ENCODE measurements at regions not wholly inside any gene's neighbourhood (a gene's known extent, or its start where the extent isn't known, plus 50 kb on each side); places are given as distances from the start of the nearest gene placed in this dataset.
"Not testable (repeated sequence)": the region's sequence is repeated elsewhere in the genome, so short reads cannot be mapped to it uniquely, and the experiment has no call there.

- DNase-seq (ENCODE audit: low read depth, low spot score), result no peak
Observed at GRCh38 chr14:106802413-106803364, 1276.3 kb downstream of the TMEM121 start.

- DNase-seq (ENCODE audit: low read depth, low spot score), result no peak
Observed at GRCh38 chr14:106803379-106803778, 1277.0 kb downstream of the TMEM121 start.

DNA sequence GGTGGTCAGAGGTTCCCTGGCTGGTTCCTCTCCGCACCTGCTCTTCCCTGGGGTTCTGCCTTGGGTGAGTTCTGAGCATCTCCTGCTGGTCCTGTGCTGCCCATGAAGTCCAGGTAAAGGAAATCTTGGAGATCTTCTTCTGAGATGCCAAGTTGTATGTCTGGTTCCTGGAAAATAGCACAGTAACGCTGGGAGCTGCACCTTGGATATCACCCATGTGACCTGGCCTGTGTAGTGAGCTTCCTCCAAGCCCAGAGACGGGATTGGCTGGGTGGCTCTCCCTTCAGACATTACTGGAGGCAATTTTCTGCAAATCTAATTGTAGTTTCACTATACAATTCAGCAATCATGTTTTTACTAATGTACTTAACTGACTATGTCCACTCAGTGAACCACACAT, 1281.1 kb downstream of the TMEM121 start:
- no peak for DNase-seq (ENCODE audit: low read depth, low spot score)

GRCh38 chr14:106808458-106808857, 1282.1 kb downstream of the TMEM121 start:
- no peak for DNase-seq (ENCODE audit: low read depth, low spot score)

DNA sequence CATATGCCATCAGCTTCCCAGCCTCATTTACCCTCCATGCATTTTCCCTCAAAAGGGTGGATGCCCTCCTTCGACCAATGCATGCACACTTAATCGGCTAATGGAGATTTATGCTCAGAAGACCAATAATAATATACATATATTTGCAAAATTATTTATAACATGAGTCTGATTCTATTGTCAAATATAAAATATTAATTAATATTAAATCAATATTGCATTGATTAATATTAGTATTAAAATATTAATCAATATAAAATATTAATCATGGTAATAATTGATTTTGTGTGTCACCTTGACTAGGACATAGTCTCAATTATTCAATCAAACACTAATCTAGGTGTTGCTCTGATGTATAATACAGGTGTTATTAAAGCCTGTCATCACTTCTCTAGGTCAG, 1282.5 kb downstream of the TMEM121 start:
- DNase-seq (ENCODE audit: low read depth, low spot score), result no peak

DNA sequence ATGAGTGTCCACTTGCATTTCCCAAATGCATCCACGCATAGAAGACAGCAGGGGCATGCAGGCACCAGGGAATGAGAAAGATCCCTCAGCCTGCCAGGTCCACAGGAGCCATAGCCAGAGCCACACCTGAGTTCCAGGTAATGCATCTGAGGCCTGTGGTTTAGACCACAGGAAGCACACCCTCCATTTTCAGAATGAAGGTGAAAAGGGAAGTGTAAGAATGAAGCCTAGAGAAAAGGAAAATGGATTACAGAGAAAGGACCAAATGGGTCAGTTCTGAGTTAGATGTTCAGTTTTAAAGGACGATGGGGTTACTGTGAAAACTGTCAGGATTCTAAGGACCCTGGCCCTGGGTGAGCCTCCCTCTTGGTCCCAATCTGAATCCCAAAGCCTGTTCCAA, 1283.2 kb downstream of the TMEM121 start:
- no peak for DNase-seq (ENCODE audit: low read depth, low spot score)

GRCh38 chr14:106810168-106810567, 1283.8 kb downstream of the TMEM121 start:
- not testable (repeated sequence) for DNase-seq (ENCODE audit: low read depth, low spot score)

DNA sequence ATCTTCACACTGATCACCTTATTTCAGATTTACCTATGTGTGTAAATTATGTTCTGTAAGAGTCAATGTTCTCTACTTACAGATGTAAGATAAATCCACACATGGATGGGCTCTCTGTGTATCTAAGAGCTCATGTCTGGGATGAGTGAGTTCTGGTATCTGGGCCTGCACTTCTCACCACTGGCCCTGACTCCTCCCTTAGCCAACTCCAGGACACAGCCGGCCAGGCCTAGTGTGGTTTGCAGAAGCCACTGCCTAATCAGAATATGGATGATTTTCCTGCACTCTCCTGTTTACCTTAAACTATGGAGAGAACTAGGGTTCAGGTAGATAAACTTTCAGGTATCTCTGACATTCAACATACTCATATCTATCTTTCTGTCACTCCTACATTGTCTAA, 1284.8 kb downstream of the TMEM121 start:
- no peak for DNase-seq (ENCODE audit: low read depth, low spot score)

GRCh38 chr14:106812788-106813476, 1286.5 kb downstream of the TMEM121 start:
- DNase-seq (ENCODE audit: low read depth, low spot score), result no peak

DNA sequence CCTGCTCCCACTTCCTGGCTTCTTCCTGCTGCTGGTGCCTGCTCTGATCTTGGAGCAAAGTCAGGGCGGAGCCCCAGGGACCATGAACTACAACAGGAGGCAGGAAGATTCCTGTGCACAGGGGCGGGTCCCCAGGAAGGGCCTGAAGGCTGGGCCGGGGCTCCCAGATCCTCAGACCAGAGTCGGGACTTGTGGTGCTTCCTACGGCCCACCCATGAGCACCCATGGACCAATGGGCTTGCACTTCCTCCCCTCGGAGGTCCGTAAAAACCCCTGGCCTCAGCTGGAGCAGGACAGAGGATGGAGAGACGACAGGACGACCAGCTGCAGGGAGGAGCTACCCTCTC, 1287.1 kb downstream of the TMEM121 start:
- no peak for DNase-seq (ENCODE audit: low read depth, low spot score)

- no peak for DNase-seq (ENCODE audit: low read depth, low spot score)
Observed at GRCh38 chr14:106820119-106820518, 1293.7 kb downstream of the TMEM121 start.

- DNase-seq (ENCODE audit: low read depth, low spot score), result no peak
Observed at GRCh38 chr14:106821119-106821518, 1294.7 kb downstream of the TMEM121 start.

DNA sequence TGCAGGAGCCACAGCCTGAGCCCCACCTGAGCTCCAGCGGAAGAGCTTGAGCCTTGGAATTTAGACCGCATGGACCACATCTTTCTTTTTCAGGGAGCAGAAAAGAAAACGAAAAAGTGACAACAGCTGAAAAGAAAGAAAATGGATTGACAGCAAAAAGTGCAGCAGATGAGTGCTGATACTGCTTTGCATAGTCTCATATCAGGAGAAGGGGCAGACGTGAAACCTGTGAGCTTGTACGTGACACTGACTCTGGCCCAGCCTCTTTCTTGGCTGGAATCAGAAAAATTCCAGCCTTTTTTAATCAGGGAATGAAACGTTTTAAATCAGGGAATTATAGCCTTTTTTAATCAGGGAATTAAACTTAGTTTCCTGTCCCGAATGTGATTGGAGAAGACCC, 1296.5 kb downstream of the TMEM121 start:
- no peak for DNase-seq (ENCODE audit: low read depth, low spot score)

DNA sequence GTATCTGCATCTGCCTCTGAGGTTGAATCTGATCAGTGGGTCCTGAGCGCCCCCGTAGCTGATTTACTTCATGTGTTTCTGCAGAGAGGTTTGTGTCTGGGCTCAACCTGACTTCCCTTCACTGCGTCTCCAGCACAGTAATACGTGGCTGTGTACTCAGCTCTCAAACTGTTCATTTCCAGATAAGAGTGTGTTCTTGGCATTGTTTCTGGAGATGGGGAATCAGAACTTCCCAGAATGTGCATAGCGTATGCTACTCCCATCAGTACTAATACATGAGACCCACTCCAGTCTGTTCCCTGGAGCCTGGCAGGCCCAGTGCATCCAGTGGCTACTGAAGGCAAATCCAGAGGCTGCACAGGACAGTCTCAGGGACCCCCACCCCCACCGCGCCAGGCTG, 1297.2 kb downstream of the TMEM121 start:
- DNase-seq (ENCODE audit: low read depth, low spot score), result no peak

GRCh38 chr14:106826833-106827369, 1300.5 kb downstream of the TMEM121 start:
- DNase-seq (ENCODE audit: low read depth, low spot score), result no peak

DNA sequence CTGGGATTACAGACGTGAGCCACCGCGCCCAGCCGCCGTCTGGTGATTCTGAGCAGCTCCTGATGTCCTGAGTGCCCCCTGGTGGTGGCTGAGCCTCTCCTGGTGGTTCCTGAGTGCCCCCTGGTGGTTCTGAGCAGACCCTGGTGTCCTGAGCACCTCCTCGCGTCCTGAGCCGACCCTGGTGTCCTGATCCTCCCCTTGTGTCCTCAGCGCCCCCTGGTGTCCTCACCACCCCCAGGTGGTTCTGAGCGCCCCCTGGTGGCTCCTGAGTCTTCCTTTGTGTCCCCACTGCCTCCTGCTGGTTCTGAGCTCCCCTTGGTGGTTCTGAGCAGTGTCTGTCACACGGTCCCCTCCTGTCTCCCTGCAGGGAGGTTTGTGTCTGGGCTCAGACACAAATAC, 1304.9 kb downstream of the TMEM121 start:
- DNase-seq (ENCODE audit: low read depth, low spot score), result peak; percentile 23

DNA sequence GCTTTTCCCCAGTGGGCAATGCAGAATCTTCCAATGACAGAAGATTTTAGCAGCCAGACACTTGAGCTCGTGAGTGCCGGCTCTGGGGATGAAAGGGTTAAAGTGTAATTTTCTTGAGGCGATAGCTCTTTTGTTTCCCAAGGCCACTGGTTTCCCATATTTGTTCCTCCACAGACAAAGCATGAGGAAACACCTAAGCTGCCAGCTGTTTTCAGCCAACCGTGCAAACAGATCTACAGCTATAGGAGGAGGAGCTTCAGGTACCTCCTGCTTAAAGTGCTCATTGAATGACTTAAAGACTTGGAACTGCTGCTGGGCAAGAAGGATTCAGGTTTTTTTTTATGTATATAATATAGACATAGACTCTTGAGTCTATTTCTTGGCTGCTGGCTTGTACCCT, 1311.5 kb downstream of the TMEM121 start:
- no peak for DNase-seq (ENCODE audit: low read depth, low spot score)

- DNase-seq (ENCODE audit: low read depth, low spot score), result no peak
Observed at GRCh38 chr14:106838991-106839769, 1312.8 kb downstream of the TMEM121 start.

DNA sequence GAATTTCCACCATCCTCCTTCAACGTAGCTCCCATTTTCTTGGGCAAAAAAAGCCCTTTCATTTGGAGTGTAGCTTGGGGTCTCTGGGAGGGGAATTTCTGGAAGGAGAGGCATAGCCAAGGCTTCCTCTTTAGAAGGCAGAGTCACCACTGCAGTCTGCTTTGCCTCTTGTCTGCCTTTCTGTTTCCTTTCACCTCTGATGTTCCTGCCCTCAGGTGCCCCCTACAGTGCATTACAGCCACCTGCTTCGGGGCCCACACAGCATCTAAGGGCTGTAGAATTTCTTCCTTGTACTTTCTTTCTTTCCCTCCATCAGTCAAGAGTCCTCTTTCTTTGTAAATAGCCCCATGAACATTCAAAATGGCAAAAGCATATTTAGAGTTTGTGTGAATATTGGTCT, 1313.9 kb downstream of the TMEM121 start:
- no peak for DNase-seq (ENCODE audit: low read depth, low spot score)

- DNase-seq (ENCODE audit: low read depth, low spot score), result no peak
Observed at GRCh38 chr14:106840991-106841390, 1314.6 kb downstream of the TMEM121 start.

GRCh38 chr14:106841701-106842100, 1315.3 kb downstream of the TMEM121 start:
- no peak for DNase-seq (ENCODE audit: low read depth, low spot score)

DNA sequence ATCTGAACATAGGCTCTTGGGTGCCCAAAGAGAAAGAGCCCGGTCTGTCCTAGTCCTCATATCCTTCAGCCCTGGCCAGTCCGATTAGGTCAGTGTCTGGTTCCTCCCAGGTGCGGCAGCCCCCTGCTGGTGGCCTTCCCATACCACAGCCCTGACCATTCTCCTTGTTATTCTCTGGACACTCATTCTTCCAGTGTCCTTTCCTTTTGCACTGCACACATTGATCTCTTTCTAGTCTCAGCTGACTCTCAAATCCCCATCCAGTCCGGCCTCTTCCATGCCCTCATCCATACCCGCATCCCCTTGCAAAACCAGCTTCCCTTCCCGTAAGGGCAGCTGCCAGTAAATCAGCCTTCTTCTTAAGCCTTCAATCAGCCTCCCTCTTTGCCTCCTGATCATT, 1316.3 kb downstream of the TMEM121 start:
- DNase-seq (ENCODE audit: low read depth, low spot score), result no peak

Data from activated naive CD8-positive, alpha-beta T cell treated with anti-CD3 and anti-CD28 coated beads, Interleukin-2, amount 50 U/mL, for 16 hours (primary cell).